ENCODE measurements at regions not wholly inside any gene's neighbourhood (a gene's known extent, or its start where the extent isn't known, plus 50 kb on each side); places are given as distances from the start of the nearest gene placed in this dataset.

GRCh38 chr5:56466136-56466816 lies 233.1 kb upstream of the ANKRD55 start:
- TF ChIP-seq SUZ12 (IDR thresholded peaks at IDR 0.05; ENCODE audit: extremely low read depth, insufficient read depth, insufficient read length), result no peak
- TF ChIP-seq ZNF274 (IDR thresholded peaks at IDR 0.05; ENCODE audit: low read depth, low read length), result no peak
- no peak for TF ChIP-seq YY1 (IDR thresholded peaks at IDR 0.05; ENCODE audit: insufficient read depth, insufficient read length)

Measured in NT2/D1 (cell line).